ENCODE measurements at regions not wholly inside any gene's neighbourhood (a gene's known extent, or its start where the extent isn't known, plus 50 kb on each side); places are given as distances from the start of the nearest gene placed in this dataset.
A peak's percentile ranks its signal among the peaks of the same experiment; 100 is the strongest.

- ChIA-PET CTCF (interaction anchor here (0.9 to 1.3 kb wide), 2 partner anchors 9 kb away, joined by 3 to 4 read pairs; no protein-coding TSS in a partner anchor), POLR2A (no interaction called here)
- ATAC-seq = no peak
- H3K9me3 Mint-ChIP-seq (ENCODE audit: low read depth) = peaks cover 6% of the 10 kb centered on the region
- no peak for DNase-seq
- peaks cover 2% of the 10 kb centered on the region for H3K4me1 Mint-ChIP-seq
- H3K4me3 Mint-ChIP-seq = no peak overlapping the region
- H3K27ac Mint-ChIP-seq = no peak overlapping the region
- intact Hi-C loops (cut with DNase I, micrococcal nuclease) = no loop called here
- peaks cover 3% of the 10 kb centered on the region for H3K36me3 Mint-ChIP-seq (ENCODE audit: low read depth)
- H3K27me3 Mint-ChIP-seq = no peaks in the 10 kb centered on the region
Observed at GRCh38 chr3:111244760-111245159, 173.1 kb downstream of the NECTIN3 start.

- intact Hi-C loops (cut with DNase I, micrococcal nuclease) = no loop called here
- ATAC-seq (peak; percentile 23), DNase-seq (no peak)
- POLR2A ChIA-PET = no interaction called here
- H3K27me3 Mint-ChIP-seq = no peaks in the 10 kb centered on the region
- H3K4me3 Mint-ChIP-seq = no peak overlapping the region
- H3K36me3 Mint-ChIP-seq (ENCODE audit: low read depth) = peaks cover 2% of the 10 kb centered on the region
- CTCF ChIA-PET = no interaction called here
- no peak overlapping the region for H3K27ac Mint-ChIP-seq
- H3K9me3 Mint-ChIP-seq (ENCODE audit: low read depth) = peaks cover 6% of the 10 kb centered on the region
- no peaks in the 10 kb centered on the region for H3K4me1 Mint-ChIP-seq
Observed at GRCh38 chr3:111246967-111247760, 175.5 kb downstream of the NECTIN3 start.

- ATAC-seq = no peak
- no peaks in the 10 kb centered on the region for H3K4me1 Mint-ChIP-seq
- intact Hi-C loops (cut with DNase I, micrococcal nuclease) = no loop called here
- CTCF ChIA-PET = no interaction called here
- H3K27ac Mint-ChIP-seq = no peak overlapping the region
- no peak for DNase-seq
- H3K36me3 Mint-ChIP-seq (ENCODE audit: low read depth) = peaks cover 2% of the 10 kb centered on the region
- peaks cover 6% of the 10 kb centered on the region for H3K9me3 Mint-ChIP-seq (ENCODE audit: low read depth)
- no peak overlapping the region for H3K4me3 Mint-ChIP-seq
- no peaks in the 10 kb centered on the region for H3K27me3 Mint-ChIP-seq
- POLR2A ChIA-PET = no interaction called here
Observed at GRCh38 chr3:111248406-111248805, 176.8 kb downstream of the NECTIN3 start.

GRCh38 chr3:111249421-111249820, 177.8 kb downstream of the NECTIN3 start:
- DNase-seq (no peak), ATAC-seq (no peak)
- CTCF ChIA-PET = interaction anchor here (0.6 to 1.0 kb wide), 2 partner anchors 42 to 215 kb away, joined by 3 read pairs; no protein-coding TSS in a partner anchor
- intact Hi-C loops (cut with DNase I, micrococcal nuclease) = no loop called here
- Mint-ChIP-seq H3K27me3 (no peaks in the 10 kb centered on the region), H3K36me3 (ENCODE audit: low read depth) (no peaks in the 10 kb centered on the region), H3K27ac (no peak overlapping the region), H3K4me1 (no peaks in the 10 kb centered on the region), H3K4me3 (no peak overlapping the region), H3K9me3 (ENCODE audit: low read depth) (no peaks in the 10 kb centered on the region)
- POLR2A ChIA-PET = no interaction called here

- Mint-ChIP-seq H3K4me1 (no peaks in the 10 kb centered on the region), H3K27ac (no peak overlapping the region), H3K4me3 (no peak overlapping the region), H3K36me3 (ENCODE audit: low read depth) (no peaks in the 10 kb centered on the region), H3K27me3 (no peaks in the 10 kb centered on the region), H3K9me3 (ENCODE audit: low read depth) (no peaks in the 10 kb centered on the region)
- intact Hi-C loops (cut with DNase I, micrococcal nuclease) = no loop called here
- ATAC-seq (peak; percentile 30), DNase-seq (no peak)
- CTCF ChIA-PET = interaction anchor here (0.6 to 1.8 kb wide), 2 partner anchors 8 to 279 kb away, joined by 4 read pairs; no protein-coding TSS in a partner anchor
- POLR2A ChIA-PET = no interaction called here
Observed at GRCh38 chr3:111252779-111253178, 181.2 kb downstream of the NECTIN3 start.

- Mint-ChIP-seq H3K27me3 (peaks cover 2% of the 10 kb centered on the region), H3K4me1 (no peaks in the 10 kb centered on the region), H3K36me3 (ENCODE audit: low read depth) (no peaks in the 10 kb centered on the region), H3K9me3 (ENCODE audit: low read depth) (no peaks in the 10 kb centered on the region), H3K4me3 (no peak overlapping the region), H3K27ac (no peak overlapping the region)
- DNase-seq = no peak
- ATAC-seq = no peak
- ChIA-PET POLR2A (no interaction called here), CTCF (interaction anchor here (1.8 kb wide), 1 partner anchor 9 kb away, joined by 4 read pairs; no protein-coding TSS in a partner anchor)
- intact Hi-C loops (cut with DNase I, micrococcal nuclease) = loop anchor here in 1 of 2 experiments (2.0 kb wide), 1 partner anchor 41 kb away; no protein-coding TSS in a partner anchor
Observed at GRCh38 chr3:111253733-111254132, 182.1 kb downstream of the NECTIN3 start.

GRCh38 chr3:111260878-111261277, 189.3 kb downstream of the NECTIN3 start:
- H3K9me3 Mint-ChIP-seq (ENCODE audit: low read depth) = no peaks in the 10 kb centered on the region
- no peak overlapping the region for H3K27ac Mint-ChIP-seq
- H3K27me3 Mint-ChIP-seq = peaks cover 12% of the 10 kb centered on the region
- ChIA-PET POLR2A (no interaction called here), CTCF (no interaction called here)
- H3K4me1 Mint-ChIP-seq = peaks cover 11% of the 10 kb centered on the region
- peak; percentile 71 for ATAC-seq
- intact Hi-C loops (cut with DNase I, micrococcal nuclease) = loop anchor here in 1 of 2 experiments (1.0 kb wide), 1 partner anchor 22 kb away; no protein-coding TSS in a partner anchor
- no peak for DNase-seq
- H3K4me3 Mint-ChIP-seq = no peak overlapping the region
- peaks cover 3% of the 10 kb centered on the region for H3K36me3 Mint-ChIP-seq (ENCODE audit: low read depth)

GRCh38 chr3:111269777-111270176, 198.2 kb downstream of the NECTIN3 start:
- Mint-ChIP-seq H3K27me3 (no peaks in the 10 kb centered on the region), H3K27ac (no peak overlapping the region), H3K4me3 (no peak overlapping the region), H3K9me3 (ENCODE audit: low read depth) (peaks cover 3% of the 10 kb centered on the region), H3K36me3 (ENCODE audit: low read depth) (no peaks in the 10 kb centered on the region), H3K4me1 (peaks cover 3% of the 10 kb centered on the region)
- no peak for DNase-seq
- CTCF ChIA-PET = no interaction called here
- POLR2A ChIA-PET = no interaction called here
- peak; percentile 49 for ATAC-seq
- intact Hi-C loops (cut with DNase I, micrococcal nuclease) = no loop called here

- no peaks in the 10 kb centered on the region for H3K9me3 Mint-ChIP-seq (ENCODE audit: low read depth)
- ATAC-seq (no peak), DNase-seq (no peak)
- no peak overlapping the region for H3K27ac Mint-ChIP-seq
- H3K27me3 Mint-ChIP-seq = no peaks in the 10 kb centered on the region
- intact Hi-C loops (cut with DNase I, micrococcal nuclease) = loop anchor here in 1 of 2 experiments (1.0 kb wide), 1 partner anchor 83 kb away; no protein-coding TSS in a partner anchor
- POLR2A ChIA-PET = no interaction called here
- H3K4me1 Mint-ChIP-seq = peaks cover 15% of the 10 kb centered on the region
- H3K4me3 Mint-ChIP-seq = no peak overlapping the region
- H3K36me3 Mint-ChIP-seq (ENCODE audit: low read depth) = no peaks in the 10 kb centered on the region
- CTCF ChIA-PET = interaction anchor here (1.1 kb wide), 2 partner anchors 18 to 41 kb away, joined by 3 read pairs; no protein-coding TSS in a partner anchor
Observed at GRCh38 chr3:111277226-111277625, 205.6 kb downstream of the NECTIN3 start.

- ATAC-seq = no peak
- no peaks in the 10 kb centered on the region for H3K36me3 Mint-ChIP-seq (ENCODE audit: low read depth)
- no peak overlapping the region for H3K4me3 Mint-ChIP-seq
- no peaks in the 10 kb centered on the region for H3K9me3 Mint-ChIP-seq (ENCODE audit: low read depth)
- intact Hi-C loops (cut with DNase I, micrococcal nuclease) = no loop called here
- peaks cover 21% of the 10 kb centered on the region for H3K4me1 Mint-ChIP-seq
- H3K27me3 Mint-ChIP-seq = no peaks in the 10 kb centered on the region
- DNase-seq = no peak
- ChIA-PET CTCF (no interaction called here), POLR2A (no interaction called here)
- H3K27ac Mint-ChIP-seq = no peak overlapping the region
Observed at GRCh38 chr3:111278959-111279358, 207.3 kb downstream of the NECTIN3 start.

GRCh38 chr3:111282024-111282423, 210.4 kb downstream of the NECTIN3 start:
- DNase-seq (peak; percentile 24), ATAC-seq (peak; percentile 51)
- CTCF ChIA-PET = interaction anchor here (0.6 to 0.7 kb wide), 2 partner anchors 26 to 207 kb away, joined by 3 read pairs; no protein-coding TSS in a partner anchor
- no peaks in the 10 kb centered on the region for H3K9me3 Mint-ChIP-seq (ENCODE audit: low read depth)
- POLR2A ChIA-PET = interaction anchor here (0.5 kb wide), 1 partner anchor 314 kb away, joined by 4 read pairs; no protein-coding TSS in a partner anchor
- no peak overlapping the region for H3K27ac Mint-ChIP-seq
- intact Hi-C loops (cut with DNase I, micrococcal nuclease) = no loop called here
- H3K4me3 Mint-ChIP-seq = no peak overlapping the region
- peaks cover 25% of the 10 kb centered on the region for H3K4me1 Mint-ChIP-seq
- H3K36me3 Mint-ChIP-seq (ENCODE audit: low read depth) = no peaks in the 10 kb centered on the region
- H3K27me3 Mint-ChIP-seq = no peaks in the 10 kb centered on the region

- ATAC-seq (no peak), DNase-seq (no peak)
- CTCF ChIA-PET = interaction anchor here (0.6 to 1.2 kb wide), 3 partner anchors 11 to 408 kb away, joined by 3 read pairs; no protein-coding TSS in a partner anchor
- Mint-ChIP-seq H3K4me1 (peaks cover 21% of the 10 kb centered on the region), H3K27me3 (no peaks in the 10 kb centered on the region), H3K9me3 (ENCODE audit: low read depth) (no peaks in the 10 kb centered on the region), H3K27ac (no peak overlapping the region), H3K4me3 (no peak overlapping the region), H3K36me3 (ENCODE audit: low read depth) (no peaks in the 10 kb centered on the region)
- intact Hi-C loops (cut with DNase I, micrococcal nuclease) = no loop called here
- POLR2A ChIA-PET = no interaction called here
Observed at GRCh38 chr3:111283165-111283564, 211.5 kb downstream of the NECTIN3 start.

Data from activated CD4-positive, alpha-beta T cell treated with anti-CD3 and anti-CD28 coated beads for 36 hours (primary cell).